OCI-LY1 (cell line): ENCODE measurements at regions not wholly inside any gene's neighbourhood (a gene's known extent, or its start where the extent isn't known, plus 50 kb on each side); places are given as distances from the start of the nearest gene placed in this dataset.

Experiments used
- CTCF ChIP-seq: fragments of 200-600 bp; sonication (generic), shearing (Covaris generic); IDR thresholded peaks from 2 replicates; pipeline ENCODE4 v1.5.1; 2017; ENCODE audit warnings: mild to moderate bottlenecking, antibody characterized with exemption, low read length, moderate library complexity, mixed read lengths
- EZH2 ChIP-seq: fragments of 200-600 bp; sonication (generic), shearing (Covaris generic); IDR thresholded peaks from 2 replicates; pipeline ENCODE4 v1.8.0; 2017; ENCODE audit warnings: borderline replicate concordance, mixed run types, mild to moderate bottlenecking, antibody characterized with exemption, low read length, moderate library complexity, mixed read lengths

- TF ChIP-seq CTCF (no peak), EZH2 (no peak)
Measured at GRCh38 chr1:191074881-191075280, 597.2 kb upstream of the BRINP3 start.
